DND-41 (cell line): ENCODE measurements at regions not wholly inside any gene's neighbourhood (a gene's known extent, or its start where the extent isn't known, plus 50 kb on each side); places are given as distances from the start of the nearest gene placed in this dataset.

Experiments used
- EZH2 ChIP-seq: IDR thresholded peaks from 3 replicates; pipeline ENCODE4 v1.6.1; 2012; ENCODE audit warnings: borderline replicate concordance, low read depth, mild to moderate bottlenecking, moderate library complexity, low read length, inconsistent platforms; ENCODE audit not compliant: severe bottlenecking
- TF ChIP-seq, protein P1 (sequence below): IDR thresholded peaks from 2 replicates; pipeline ENCODE4 v1.5.1; 2012; ENCODE audit warnings: borderline replicate concordance, low read length, moderate library complexity, mild to moderate bottlenecking; ENCODE audit not compliant: poor library complexity, severe bottlenecking; ENCODE audit errors: extremely low read depth

DNA sequence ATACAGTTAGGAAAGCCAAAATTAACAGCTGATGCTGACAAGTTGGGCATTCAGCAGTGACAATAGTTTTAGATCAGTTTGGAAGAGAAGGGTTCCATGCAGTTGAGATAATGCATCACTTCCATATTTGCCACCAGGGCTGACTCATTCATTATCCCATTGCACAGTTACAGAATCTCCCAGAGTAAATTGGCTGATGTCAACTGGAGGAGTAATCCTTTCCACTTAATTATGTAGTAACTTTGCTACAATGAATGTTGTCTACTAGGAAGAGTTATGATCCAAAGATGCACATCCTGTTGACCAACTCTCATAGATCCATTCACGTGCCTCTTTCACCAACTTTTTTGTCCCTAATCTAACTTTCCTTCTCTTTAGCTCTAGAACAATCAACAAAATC, 123.3 kb upstream of the LUZP2 start:
- TF ChIP-seq, protein P1, sequence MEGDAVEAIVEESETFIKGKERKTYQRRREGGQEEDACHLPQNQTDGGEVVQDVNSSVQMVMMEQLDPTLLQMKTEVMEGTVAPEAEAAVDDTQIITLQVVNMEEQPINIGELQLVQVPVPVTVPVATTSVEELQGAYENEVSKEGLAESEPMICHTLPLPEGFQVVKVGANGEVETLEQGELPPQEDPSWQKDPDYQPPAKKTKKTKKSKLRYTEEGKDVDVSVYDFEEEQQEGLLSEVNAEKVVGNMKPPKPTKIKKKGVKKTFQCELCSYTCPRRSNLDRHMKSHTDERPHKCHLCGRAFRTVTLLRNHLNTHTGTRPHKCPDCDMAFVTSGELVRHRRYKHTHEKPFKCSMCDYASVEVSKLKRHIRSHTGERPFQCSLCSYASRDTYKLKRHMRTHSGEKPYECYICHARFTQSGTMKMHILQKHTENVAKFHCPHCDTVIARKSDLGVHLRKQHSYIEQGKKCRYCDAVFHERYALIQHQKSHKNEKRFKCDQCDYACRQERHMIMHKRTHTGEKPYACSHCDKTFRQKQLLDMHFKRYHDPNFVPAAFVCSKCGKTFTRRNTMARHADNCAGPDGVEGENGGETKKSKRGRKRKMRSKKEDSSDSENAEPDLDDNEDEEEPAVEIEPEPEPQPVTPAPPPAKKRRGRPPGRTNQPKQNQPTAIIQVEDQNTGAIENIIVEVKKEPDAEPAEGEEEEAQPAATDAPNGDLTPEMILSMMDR, result no peak
- no peak for TF ChIP-seq EZH2
